ENCODE measurements at regions not wholly inside any gene's neighbourhood (a gene's known extent, or its start where the extent isn't known, plus 50 kb on each side); places are given as distances from the start of the nearest gene placed in this dataset.

- WGBS = 76% methylated on average over 1 of the region's 1 CpG
- H3K4me3 ChIP-seq (ENCODE audit: low read depth in 1 of 3, low read length in 3 of 3) = no peak overlapping the region
These were observed 137.3 kb upstream of the CCL2 start for GRCh38 chr17:34117811-34118210.

GRCh38 chr17:34118564-34118963 lies 136.5 kb upstream of the CCL2 start:
- DNase-seq (ENCODE audit: low spot score) = no peak
- H3K27ac ChIP-seq (ENCODE audit: low read depth in 1 of 2, low read length in 2 of 2) = no peak overlapping the region
- 56% methylated on average over 3 of the region's 3 CpGs for WGBS
- H3K27me3 ChIP-seq (ENCODE audit: control insufficient read depth in 4 of 4, insufficient read depth in 4 of 4, low read length in 3 of 4) = no peaks in the 10 kb centered on the region
- H3K36me3 ChIP-seq (ENCODE audit: control insufficient read depth in 4 of 4, insufficient read depth in 3 of 4, low read depth in 1 of 4, low read length in 3 of 4) = no peaks in the 10 kb centered on the region
- H3K4me1 ChIP-seq (ENCODE audit: control insufficient read depth in 4 of 4, insufficient read depth in 4 of 4, low read length in 3 of 4) = no peaks in the 10 kb centered on the region
- H3K9ac ChIP-seq (ENCODE audit: low read depth in 1 of 2, low read length in 2 of 2) = no peak overlapping the region
- no peaks in the 10 kb centered on the region for H3K9me3 ChIP-seq (ENCODE audit: control insufficient read depth in 4 of 4, low read length in 3 of 4)
- H3K4me3 ChIP-seq (ENCODE audit: low read depth in 1 of 3, low read length in 3 of 3) = no peak overlapping the region
- TF ChIP-seq TAF1 (conservative IDR thresholded peaks at IDR 0.05) (no peak), YY1 (IDR thresholded peaks at IDR 0.05) (no peak), JUND (IDR thresholded peaks at IDR 0.05) (no peak)

More at GRCh38 chr17:34117811-34118210, 137.3 kb upstream of the CCL2 start:
- TF ChIP-seq REST (IDR thresholded peaks at IDR 0.05) = no peak
- no peak for TF ChIP-seq HNF4A (conservative IDR thresholded peaks at IDR 0.05)
- no peak for TF ChIP-seq FOXA2 (IDR thresholded peaks at IDR 0.05)
- TF ChIP-seq NR2F2 (IDR thresholded peaks at IDR 0.05) = no peak
- no peak for TF ChIP-seq ZBTB33 (IDR thresholded peaks at IDR 0.05)
- no peak for TF ChIP-seq EGR1 (IDR thresholded peaks at IDR 0.05; ENCODE audit: low read depth in 2 of 2)
- no peak for TF ChIP-seq GABPA (IDR thresholded peaks at IDR 0.05 in 1 of 2, conservative IDR thresholded peaks at IDR 0.05 in 1 of 2)
- no peak for TF ChIP-seq RAD21 (IDR thresholded peaks at IDR 0.05)
- no peak for TF ChIP-seq ATF3 (IDR thresholded peaks at IDR 0.05)
- TF ChIP-seq JUND (IDR thresholded peaks at IDR 0.05) = no peak
- TF ChIP-seq YY1 (IDR thresholded peaks at IDR 0.05) = no peak
- no peak for TF ChIP-seq TAF1 (conservative IDR thresholded peaks at IDR 0.05)
- no peak for TF ChIP-seq FOXA1 (IDR thresholded peaks at IDR 0.05)
- no peak for TF ChIP-seq HNF4G (IDR thresholded peaks at IDR 0.05)
- H3K4me1 ChIP-seq (ENCODE audit: control insufficient read depth in 4 of 4, insufficient read depth in 4 of 4, low read length in 3 of 4) = no peaks in the 10 kb centered on the region
- H3K9ac ChIP-seq (ENCODE audit: low read depth in 1 of 2, low read length in 2 of 2) = no peak overlapping the region
- no peak for DNase-seq (ENCODE audit: low spot score)
- no peaks in the 10 kb centered on the region for H3K36me3 ChIP-seq (ENCODE audit: control insufficient read depth in 4 of 4, insufficient read depth in 3 of 4, low read depth in 1 of 4, low read length in 3 of 4)
- H3K27me3 ChIP-seq (ENCODE audit: control insufficient read depth in 4 of 4, insufficient read depth in 4 of 4, low read length in 3 of 4) = no peaks in the 10 kb centered on the region
- no peaks in the 10 kb centered on the region for H3K9me3 ChIP-seq (ENCODE audit: control insufficient read depth in 4 of 4, low read length in 3 of 4)
- H3K27ac ChIP-seq (ENCODE audit: low read depth in 1 of 2, low read length in 2 of 2) = no peak overlapping the region

- Histone ChIP-seq H3K36me3 (ENCODE audit: control insufficient read depth in 4 of 4, insufficient read depth in 3 of 4, low read depth in 1 of 4, low read length in 3 of 4) (no peaks in the 10 kb centered on the region), H3K27me3 (ENCODE audit: control insufficient read depth in 4 of 4, insufficient read depth in 4 of 4, low read length in 3 of 4) (no peaks in the 10 kb centered on the region)
- TF ChIP-seq REST (IDR thresholded peaks at IDR 0.05) (no peak), JUND (IDR thresholded peaks at IDR 0.05) (no peak), FOXA1 (IDR thresholded peaks at IDR 0.05) (no peak), NR2F2 (IDR thresholded peaks at IDR 0.05) (no peak), ATF3 (IDR thresholded peaks at IDR 0.05) (no peak), TAF1 (conservative IDR thresholded peaks at IDR 0.05) (no peak), YY1 (IDR thresholded peaks at IDR 0.05) (no peak), SP1 (IDR thresholded peaks at IDR 0.05) (no peak), FOXA2 (IDR thresholded peaks at IDR 0.05) (no peak), EGR1 (IDR thresholded peaks at IDR 0.05; ENCODE audit: low read depth in 2 of 2) (no peak), CTCF (IDR thresholded peaks at IDR 0.05; ENCODE audit: low read depth, low read length, missing input control) (no peak), RAD21 (IDR thresholded peaks at IDR 0.05) (no peak), HNF4G (IDR thresholded peaks at IDR 0.05) (no peak)
These were observed 133.8 kb upstream of the CCL2 start for GRCh38 chr17:34121311-34121710.

More at GRCh38 chr17:34121311-34121710, 133.8 kb upstream of the CCL2 start:
- Histone ChIP-seq H3K4me1 (ENCODE audit: control insufficient read depth in 4 of 4, insufficient read depth in 4 of 4, low read length in 3 of 4) (no peaks in the 10 kb centered on the region), H3K9me3 (ENCODE audit: control insufficient read depth in 4 of 4, low read length in 3 of 4) (no peaks in the 10 kb centered on the region), H3K4me3 (ENCODE audit: low read depth in 1 of 3, low read length in 3 of 3) (no peak overlapping the region), H3K9ac (ENCODE audit: low read depth in 1 of 2, low read length in 2 of 2) (no peak overlapping the region), H3K27ac (ENCODE audit: low read depth in 1 of 2, low read length in 2 of 2) (no peak overlapping the region)
- no peak for DNase-seq (ENCODE audit: low spot score)
- 80% methylated on average over 4 of the region's 4 CpGs for WGBS

All from liver (tissue), 8 donors.